Transverse colon (tissue), 4 donors: ENCODE measurements at regions not wholly inside any gene's neighbourhood (a gene's known extent, or its start where the extent isn't known, plus 50 kb on each side); places are given as distances from the start of the nearest gene placed in this dataset.

Experiments
- DNase-seq: peaks from one replicate; pipeline ENCODE4 v3.0.0-alpha.2; 2019
- H3K27ac ChIP-seq, 4 donors: fragments of 200-600 bp; sonication (generic); 2 replicates each; pipeline ENCODE4 v1.5.1; 2016 to 2018; ENCODE audit warnings: inconsistent platforms in 4 of 4
- H3K27me3 ChIP-seq: fragments of 200-600 bp; sonication (generic); 2 replicates; pipeline ENCODE4 v1.5.1; 2017; ENCODE audit warnings: inconsistent platforms
- H3K36me3 ChIP-seq, 4 donors: fragments of 200-600 bp; sonication (generic); 2 replicates each; pipeline ENCODE4 v1.5.1; 2017 to 2019; ENCODE audit warnings: inconsistent platforms in 4 of 4
- H3K4me1 ChIP-seq, 4 donors: fragments of 200-600 bp; sonication (generic); 2 replicates each; pipeline ENCODE4 v1.5.1; 2017 to 2020; ENCODE audit warnings: inconsistent platforms in 4 of 4
- H3K4me3 ChIP-seq, 4 donors: fragments of 200-600 bp; sonication (generic); 1 replicate in 1 of 4; 2 replicates in 3 of 4; pipeline versions ENCODE4 v1.5.1 to v1.6.1; 2017 to 2019; ENCODE audit warnings: inconsistent platforms in 4 of 4
- H3K9me3 ChIP-seq, 2 donors: fragments of 200-600 bp; sonication (generic); 2 replicates each; pipeline ENCODE4 v1.5.1; 2017 to 2019; ENCODE audit warnings: inconsistent platforms in 2 of 2
- CTCF ChIP-seq, 5 experiments: fragments of 200-600 bp in 3 of 5; fragments of 450-650 bp in 2 of 5; sonication (generic) in 3 of 5; IDR thresholded peaks; 1 replicate in 2 of 5; 2 replicates in 3 of 5; pipeline ENCODE4 v1.5.1; 2016 to 2017; ENCODE audit warnings: antibody characterized with exemption in 5 of 5, inconsistent platforms in 3 of 5, mild to moderate bottlenecking in 2 of 5, moderate library complexity in 1 of 5
- EP300 ChIP-seq: sonication (generic); formaldehyde crosslinking; IDR thresholded peaks from one replicate; pipeline ENCODE4 v1.6.1; 2017; ENCODE audit warnings: antibody characterized with exemption, low read depth
- POLR2A ChIP-seq: fragments of 450-650 bp; IDR thresholded peaks from one replicate; pipeline ENCODE4 v1.6.1; 2016; ENCODE audit warnings: antibody characterized with exemption, mild to moderate bottlenecking, moderate library complexity
- POLR2AphosphoS5 ChIP-seq, 3 donors: sonication (generic); formaldehyde crosslinking; IDR thresholded peaks; one replicate each; pipeline ENCODE4 v1.6.1; 2016; ENCODE audit warnings: antibody characterized with exemption in 3 of 3
- WGBS, 2 donors: methylation state at CpG; one replicate each; pipeline ENCODE4 v1.1.5; 2018; ENCODE audit warnings: low coverage in 1 of 2; 5-methylcytosine and 5-hydroxymethylcytosine counted together
- in situ Hi-C, 4 donors: fragments of 200-750 bp; cut with MboI; loops; one replicate each; pipeline versions ENCODE4 v1.15.0 to v1.15.1; 2017; ENCODE audit warnings: low sequenced_read_pairs in 3 of 4, low pct_ligation_motif_present in 1 of 4, low pct_unique_long_range_greater_than_20kb in 1 of 4
- intact Hi-C: fragments of 100-400 bp; cut with DNase I; formaldehyde crosslinking; loops from one replicate; pipeline ENCODE4 v1.15.1; 2023; ENCODE audit warnings: low total_unique reads

- Histone ChIP-seq H3K36me3 (no peaks in the 10 kb centered on the region), H3K9me3 (no peaks in the 10 kb centered on the region), H3K4me3 (no peak overlapping the region), H3K4me1 (no peaks in the 10 kb centered on the region), H3K27me3 (no peaks in the 10 kb centered on the region), H3K27ac (no peak overlapping the region)
- intact Hi-C loops: no loop called here
- WGBS, 2 donors: 19 to 69% methylated on average over 4 of the region's 4 CpGs
- in situ Hi-C loops: no loop called here
- DNase-seq: no peak
- TF ChIP-seq POLR2AphosphoS5 (IDR thresholded peaks at IDR 0.05): no peak
- TF ChIP-seq CTCF (IDR thresholded peaks at IDR 0.05): no peak
Measured at GRCh38 chr13:53254500-53254899, 225.9 kb downstream of the OLFM4 start.

GRCh38 chr13:53255795-53256194 lies 227.2 kb downstream of the OLFM4 start:
- Histone ChIP-seq H3K27ac (no peak overlapping the region), H3K36me3 (no peaks in the 10 kb centered on the region), H3K9me3 (no peaks in the 10 kb centered on the region), H3K27me3 (no peaks in the 10 kb centered on the region), H3K4me3 (no peak overlapping the region), H3K4me1 (no peaks in the 10 kb centered on the region)
- in situ Hi-C loops: no loop called here
- 76 to 86% methylated on average over 2 to 5 of the region's 5 CpGs for WGBS, 2 donors
- intact Hi-C loops: no loop called here
- no peak for TF ChIP-seq EP300
- DNase-seq: no peak

DNA sequence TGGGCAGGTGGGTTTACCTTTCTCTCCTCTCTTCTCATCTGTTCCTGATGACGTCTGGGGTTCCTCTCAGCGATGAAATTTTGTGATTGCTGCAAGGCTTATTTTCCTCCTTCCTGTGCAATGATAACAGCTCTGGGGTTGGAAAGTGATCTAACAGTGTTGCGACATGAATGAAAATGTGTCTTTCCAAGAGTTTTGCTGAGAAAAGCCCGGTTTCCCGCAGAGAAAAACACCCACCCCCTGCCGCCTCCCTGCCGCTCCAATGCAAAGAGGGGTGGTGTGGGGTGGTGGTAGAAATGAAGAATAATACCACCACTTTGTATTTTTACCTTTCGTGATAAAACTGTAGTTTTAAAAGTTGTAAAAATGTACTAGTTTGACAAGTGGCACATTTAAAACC lies 232.0 kb downstream of the OLFM4 start:
- Histone ChIP-seq H3K27ac (no peak overlapping the region), H3K9me3 (no peaks in the 10 kb centered on the region), H3K27me3 (no peaks in the 10 kb centered on the region), H3K4me1 (no peaks in the 10 kb centered on the region), H3K4me3 (no peak overlapping the region), H3K36me3 (no peaks in the 10 kb centered on the region)
- intact Hi-C loops (no loop called here), in situ Hi-C loops (no loop called here)
- 73 to 94% methylated on average over 6 to 8 of the region's 8 CpGs for WGBS, 2 donors
- TF ChIP-seq EP300 (no peak), POLR2AphosphoS5 (IDR thresholded peaks at IDR 0.05) (no peak), CTCF (IDR thresholded peaks at IDR 0.05) (no peak), POLR2A (no peak)
- no peak for DNase-seq

DNA sequence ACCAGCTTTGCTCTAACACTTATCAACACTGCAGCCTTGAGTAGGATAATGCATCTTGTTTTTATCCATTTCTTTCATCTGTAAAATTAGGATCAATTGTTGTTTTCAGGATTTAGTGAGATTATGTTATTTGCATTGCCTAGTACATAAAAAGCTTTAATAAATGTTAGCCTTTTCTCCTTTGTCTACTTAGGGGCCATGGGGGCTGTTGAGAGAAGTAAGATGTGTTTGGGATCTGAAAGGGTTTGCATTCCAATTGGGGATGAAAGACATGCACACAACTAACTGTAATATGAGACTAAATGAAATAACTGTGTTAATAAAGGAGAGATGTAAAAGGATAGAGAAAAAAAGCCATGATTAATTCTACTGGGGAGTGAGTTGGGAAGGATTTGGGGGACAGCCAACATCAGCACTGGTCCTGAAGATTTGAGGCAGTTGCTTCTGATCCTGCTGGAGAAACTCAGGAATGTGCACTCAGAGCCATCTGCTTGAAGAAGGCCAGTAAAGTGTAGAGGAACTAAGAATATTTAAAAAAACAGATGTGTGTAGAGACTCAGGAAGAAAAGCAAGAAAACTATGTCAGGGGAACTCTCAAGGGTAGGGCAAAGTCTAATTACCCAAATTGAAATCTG lies 236.3 kb downstream of the OLFM4 start:
- Histone ChIP-seq H3K4me1 (no peaks in the 10 kb centered on the region), H3K27me3 (no peaks in the 10 kb centered on the region), H3K27ac (no peak overlapping the region), H3K36me3 (no peaks in the 10 kb centered on the region), H3K9me3 (no peaks in the 10 kb centered on the region), H3K4me3 (no peak overlapping the region)
- no peak for DNase-seq
- no peak for TF ChIP-seq POLR2AphosphoS5 (IDR thresholded peaks at IDR 0.05)
- TF ChIP-seq POLR2A: no peak
- TF ChIP-seq CTCF (IDR thresholded peaks at IDR 0.05): no peak
- no peak for TF ChIP-seq EP300
- intact Hi-C loops: no loop called here
- in situ Hi-C loops: no loop called here

GRCh38 chr13:53266757-53267156 lies 238.1 kb downstream of the OLFM4 start:
- DNase-seq: no peak
- no peak for TF ChIP-seq EP300
- TF ChIP-seq POLR2A: no peak
- no peak for TF ChIP-seq POLR2AphosphoS5 (IDR thresholded peaks at IDR 0.05)
- TF ChIP-seq CTCF (IDR thresholded peaks at IDR 0.05): no peak
- no peaks in the 10 kb centered on the region for H3K27me3 ChIP-seq
- H3K4me1 ChIP-seq: no peaks in the 10 kb centered on the region
- H3K4me3 ChIP-seq: no peak overlapping the region
- intact Hi-C loops (no loop called here), in situ Hi-C loops (no loop called here)
- no peaks in the 10 kb centered on the region for H3K9me3 ChIP-seq
- H3K36me3 ChIP-seq: no peaks in the 10 kb centered on the region
- no peak overlapping the region for H3K27ac ChIP-seq
- 72 to 77% methylated on average over 4 of the region's 4 CpGs for WGBS, 2 donors
